SK-N-SH treated with all-trans-retinoic acid at 6 μM for 48 hours (cell line): ENCODE measurements at regions not wholly inside any gene's neighbourhood (a gene's known extent, or its start where the extent isn't known, plus 50 kb on each side); places are given as distances from the start of the nearest gene placed in this dataset.

Experiments
- ARNTL ChIP-seq: fragments of 450-650 bp; formaldehyde crosslinking; IDR thresholded peaks from 2 replicates; pipeline ENCODE4 v1.5.0; 2020; ENCODE audit warnings: low read depth, mild to moderate bottlenecking, moderate library complexity, borderline replicate concordance
- CSRNP3 ChIP-seq: fragments of 250-450 bp; sonication (Bioruptor Pico); IDR thresholded peaks from 2 replicates; pipeline ENCODE4 v1.5.1; 2021; ENCODE audit warnings: mild to moderate bottlenecking, moderate library complexity
- GLIS3 ChIP-seq: fragments of 250-450 bp; sonication (Bioruptor Pico); IDR thresholded peaks from 2 replicates; pipeline ENCODE4 v1.5.0; 2020; ENCODE audit warnings: mild to moderate bottlenecking, moderate library complexity
- PATZ1 ChIP-seq: fragments of 250-450 bp; sonication (Bioruptor Pico); IDR thresholded peaks from 2 replicates; pipeline ENCODE4 v1.8.0; 2020; ENCODE audit warnings: mild to moderate bottlenecking, moderate library complexity, borderline replicate concordance
- POU6F1 ChIP-seq: fragments of 250-450 bp; sonication (Bioruptor Pico); IDR thresholded peaks from 2 replicates; pipeline ENCODE4 v1.8.0; 2021; ENCODE audit warnings: low read depth, mild to moderate bottlenecking, moderate library complexity, borderline replicate concordance
- RARB ChIP-seq: fragments of 250-450 bp; sonication (Bioruptor Pico); IDR thresholded peaks from 2 replicates; pipeline ENCODE4 v1.8.0; 2021; ENCODE audit warnings: mild to moderate bottlenecking, moderate library complexity
- TOX ChIP-seq: fragments of 250-450 bp; sonication (Bioruptor Pico); IDR thresholded peaks from 2 replicates; pipeline ENCODE4 v1.8.0; 2021; ENCODE audit warnings: mild to moderate bottlenecking, moderate library complexity, borderline replicate concordance
- ZC3H10 ChIP-seq: fragments of 250-450 bp; sonication (Bioruptor Pico); IDR thresholded peaks from 2 replicates; pipeline ENCODE4 v1.5.1; 2021; ENCODE audit warnings: mild to moderate bottlenecking, moderate library complexity
- ZFP3 ChIP-seq: fragments of 250-450 bp; sonication (Bioruptor Pico); IDR thresholded peaks from 2 replicates; pipeline ENCODE4 v1.5.0; 2020; ENCODE audit warnings: mild to moderate bottlenecking, moderate library complexity
- ZFP30 ChIP-seq: fragments of 450-650 bp; formaldehyde crosslinking; IDR thresholded peaks from 2 replicates; pipeline ENCODE4 v1.5.0; 2022; ENCODE audit warnings: mild to moderate bottlenecking, moderate library complexity
- ZNF8 ChIP-seq: fragments of 450-650 bp; formaldehyde crosslinking; IDR thresholded peaks from 2 replicates; pipeline ENCODE4 v1.5.0; 2020; ENCODE audit warnings: mild to moderate bottlenecking, moderate library complexity

GRCh38 chr6:56760842-56761241 is 118.2 kb upstream of the DST start:
- no peak for TF ChIP-seq ZFP3 (CRISPR knock-in tag)
- no peak for TF ChIP-seq ZFP30 (CRISPR knock-in tag)
- TF ChIP-seq POU6F1 (CRISPR knock-in tag): no peak
- TF ChIP-seq ZNF8 (CRISPR knock-in tag): no peak
- TF ChIP-seq TOX: no peak
- TF ChIP-seq ARNTL (CRISPR knock-in tag): no peak
- TF ChIP-seq ZC3H10 (CRISPR knock-in tag): no peak
- no peak for TF ChIP-seq RARB (CRISPR knock-in tag)
- no peak for TF ChIP-seq CSRNP3 (CRISPR knock-in tag)
- no peak for TF ChIP-seq GLIS3 (CRISPR knock-in tag)
- no peak for TF ChIP-seq PATZ1 (CRISPR knock-in tag)
